ENCODE measurements at regions not wholly inside any gene's neighbourhood (a gene's known extent, or its start where the extent isn't known, plus 50 kb on each side); places are given as distances from the start of the nearest gene placed in this dataset.

DNA sequence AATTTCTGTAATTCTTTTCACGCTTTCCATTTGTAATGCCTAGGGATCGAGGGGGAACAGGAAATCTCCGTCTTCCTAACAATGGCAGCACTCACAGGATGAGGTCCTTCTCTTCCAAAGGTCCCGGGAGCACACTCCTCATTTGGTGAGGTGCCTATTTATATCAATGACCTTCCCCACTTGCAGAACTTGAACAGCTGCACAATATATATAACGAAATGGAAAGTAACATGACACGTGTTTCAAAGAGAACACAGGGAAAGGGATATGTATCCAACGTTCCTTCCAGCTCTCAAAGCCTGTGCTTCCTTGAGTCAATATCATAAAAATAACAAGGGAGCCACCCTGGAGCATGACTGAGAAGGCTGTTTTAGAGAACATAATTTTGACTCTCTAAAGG, 78.6 kb upstream of the RBM24 start:
- no peak for DNase-seq
- no peak for ATAC-seq
- intact Hi-C loops (cut with micrococcal nuclease): no loop called here
- ChIA-PET POLR2A (no interaction called here), CTCF (no interaction called here)
- Mint-ChIP-seq H3K27ac (no peak overlapping the region), H3K9me3 (no peaks in the 10 kb centered on the region), H3K4me1 (ENCODE audit: low read depth) (no peaks in the 10 kb centered on the region), H3K27me3 (peaks cover 6% of the 10 kb centered on the region), H3K4me3 (no peak overlapping the region), H3K36me3 (ENCODE audit: low read depth) (no peaks in the 10 kb centered on the region)
- TF ChIP-seq, protein P1, sequence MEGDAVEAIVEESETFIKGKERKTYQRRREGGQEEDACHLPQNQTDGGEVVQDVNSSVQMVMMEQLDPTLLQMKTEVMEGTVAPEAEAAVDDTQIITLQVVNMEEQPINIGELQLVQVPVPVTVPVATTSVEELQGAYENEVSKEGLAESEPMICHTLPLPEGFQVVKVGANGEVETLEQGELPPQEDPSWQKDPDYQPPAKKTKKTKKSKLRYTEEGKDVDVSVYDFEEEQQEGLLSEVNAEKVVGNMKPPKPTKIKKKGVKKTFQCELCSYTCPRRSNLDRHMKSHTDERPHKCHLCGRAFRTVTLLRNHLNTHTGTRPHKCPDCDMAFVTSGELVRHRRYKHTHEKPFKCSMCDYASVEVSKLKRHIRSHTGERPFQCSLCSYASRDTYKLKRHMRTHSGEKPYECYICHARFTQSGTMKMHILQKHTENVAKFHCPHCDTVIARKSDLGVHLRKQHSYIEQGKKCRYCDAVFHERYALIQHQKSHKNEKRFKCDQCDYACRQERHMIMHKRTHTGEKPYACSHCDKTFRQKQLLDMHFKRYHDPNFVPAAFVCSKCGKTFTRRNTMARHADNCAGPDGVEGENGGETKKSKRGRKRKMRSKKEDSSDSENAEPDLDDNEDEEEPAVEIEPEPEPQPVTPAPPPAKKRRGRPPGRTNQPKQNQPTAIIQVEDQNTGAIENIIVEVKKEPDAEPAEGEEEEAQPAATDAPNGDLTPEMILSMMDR (IDR thresholded peaks at IDR 0.05): no peak

DNA sequence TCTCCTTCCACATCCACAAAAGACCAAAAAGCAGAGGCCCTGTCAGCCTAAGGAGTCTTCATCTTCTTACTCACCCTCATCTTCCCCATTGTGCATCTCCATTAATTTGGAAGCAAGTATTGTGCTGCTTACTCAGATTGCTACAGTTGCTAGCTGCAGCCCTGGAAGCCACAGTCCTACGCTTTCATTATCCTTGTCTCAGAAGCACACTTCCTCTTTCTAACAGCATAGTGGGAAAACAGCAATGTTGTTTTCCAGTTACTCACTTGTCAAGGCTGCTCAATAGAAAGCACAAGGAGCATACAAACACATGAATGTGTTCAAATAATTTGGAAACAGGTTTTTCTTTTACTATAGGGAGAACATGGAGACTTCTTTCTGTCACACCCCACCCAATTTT, 76.6 kb upstream of the RBM24 start:
- Mint-ChIP-seq H3K4me1 (ENCODE audit: low read depth) (no peaks in the 10 kb centered on the region), H3K9me3 (no peaks in the 10 kb centered on the region), H3K27me3 (peaks cover 6% of the 10 kb centered on the region), H3K4me3 (no peak overlapping the region), H3K36me3 (ENCODE audit: low read depth) (no peaks in the 10 kb centered on the region), H3K27ac (no peak overlapping the region)
- no peak for ATAC-seq
- TF ChIP-seq, protein P1 (IDR thresholded peaks at IDR 0.05): no peak
- intact Hi-C loops (cut with micrococcal nuclease): no loop called here
- ChIA-PET POLR2A (no interaction called here), CTCF (no interaction called here)
- DNase-seq: no peak

DNA sequence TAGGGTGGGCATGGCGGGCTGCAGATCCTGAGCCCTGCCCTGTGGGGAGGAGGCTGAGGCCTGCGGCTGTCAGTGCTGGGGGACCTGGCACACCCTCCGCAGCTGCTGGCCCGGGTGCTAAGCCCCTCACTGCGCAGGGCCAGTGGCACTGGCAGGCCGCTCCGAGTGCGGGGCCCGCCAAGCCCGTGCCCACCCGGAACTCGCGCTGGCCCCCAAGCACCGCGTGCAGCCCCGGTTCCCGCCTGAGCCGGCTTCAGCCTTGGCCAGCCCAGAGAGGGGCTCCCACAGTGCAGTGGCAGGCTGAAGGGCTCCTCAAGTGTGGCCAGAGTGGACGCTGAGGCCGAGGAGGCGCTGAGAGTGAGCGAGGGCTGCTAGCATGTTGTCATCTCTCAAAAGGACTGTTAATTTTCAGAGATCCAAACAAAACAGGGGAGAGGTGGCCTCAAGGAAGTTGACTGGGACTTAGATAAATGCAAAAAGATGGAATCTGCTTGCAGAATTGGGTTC, 74.5 kb upstream of the RBM24 start:
- Mint-ChIP-seq H3K4me1 (ENCODE audit: low read depth) (no peaks in the 10 kb centered on the region), H3K36me3 (ENCODE audit: low read depth) (no peaks in the 10 kb centered on the region), H3K27me3 (peaks cover 6% of the 10 kb centered on the region), H3K9me3 (no peaks in the 10 kb centered on the region), H3K4me3 (no peak overlapping the region), H3K27ac (no peak overlapping the region)
- intact Hi-C loops (cut with micrococcal nuclease): no loop called here
- POLR2A ChIA-PET: interaction anchor here (1.2 kb wide), 1 partner anchor 19 kb away, joined by 3 read pairs; no protein-coding TSS in a partner anchor
- CTCF ChIA-PET: no interaction called here
- no peak for ATAC-seq
- DNase-seq: no peak
- TF ChIP-seq, protein P1 (IDR thresholded peaks at IDR 0.05): no peak

DNA sequence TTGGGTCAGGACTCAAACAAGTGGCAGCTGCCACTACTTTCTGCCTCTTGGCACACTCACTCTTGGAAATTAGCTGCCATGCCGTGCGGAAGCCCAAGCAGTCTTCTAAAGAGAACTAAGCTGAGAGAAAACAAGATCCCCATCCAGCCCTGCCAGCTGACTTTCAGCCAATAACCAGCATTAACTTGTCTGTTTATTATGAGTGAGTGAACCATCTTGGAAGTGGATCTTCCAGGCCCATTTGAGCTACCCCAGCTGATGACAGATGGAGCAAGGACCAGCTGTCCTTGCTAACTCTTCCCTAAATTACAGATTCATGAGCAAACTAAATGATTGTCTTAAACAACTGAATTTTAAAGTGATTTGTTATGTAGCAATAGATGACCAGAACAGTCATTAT, 73.9 kb upstream of the RBM24 start:
- no peak for DNase-seq
- Mint-ChIP-seq H3K27me3 (peaks cover 6% of the 10 kb centered on the region), H3K36me3 (ENCODE audit: low read depth) (no peaks in the 10 kb centered on the region), H3K27ac (no peak overlapping the region), H3K9me3 (no peaks in the 10 kb centered on the region), H3K4me1 (ENCODE audit: low read depth) (no peaks in the 10 kb centered on the region), H3K4me3 (no peak overlapping the region)
- ATAC-seq: no peak
- CTCF ChIA-PET: no interaction called here
- POLR2A ChIA-PET: interaction anchor here (1.2 kb wide), 1 partner anchor 18 kb away, joined by 3 read pairs; no protein-coding TSS in a partner anchor
- intact Hi-C loops (cut with micrococcal nuclease): no loop called here
- TF ChIP-seq, protein P1 (IDR thresholded peaks at IDR 0.05): no peak

DNA sequence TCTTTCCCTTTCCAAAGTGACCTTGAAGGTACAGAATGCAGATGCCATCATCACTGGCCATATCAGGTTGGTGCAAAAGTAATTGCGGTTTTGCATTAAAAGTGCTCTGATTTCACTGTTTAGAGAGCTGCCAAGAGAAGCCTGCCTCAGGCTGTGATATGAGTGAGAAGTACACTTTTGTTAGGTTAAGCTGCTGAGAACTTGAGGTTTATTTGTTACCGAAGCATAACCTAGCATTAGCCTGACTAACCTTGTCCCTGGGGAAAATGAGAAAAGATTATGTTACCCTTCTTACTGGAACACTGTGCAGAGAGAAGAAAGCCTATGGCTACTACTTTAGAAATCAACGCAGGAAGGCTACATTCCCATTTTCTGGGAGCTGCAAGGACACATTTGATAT, 70.5 kb upstream of the RBM24 start:
- CTCF ChIA-PET: no interaction called here
- Mint-ChIP-seq H3K27ac (no peak overlapping the region), H3K36me3 (ENCODE audit: low read depth) (no peaks in the 10 kb centered on the region), H3K9me3 (peaks cover 2% of the 10 kb centered on the region), H3K4me1 (ENCODE audit: low read depth) (no peaks in the 10 kb centered on the region), H3K27me3 (no peaks in the 10 kb centered on the region), H3K4me3 (no peak overlapping the region)
- TF ChIP-seq, protein P1 (IDR thresholded peaks at IDR 0.05): no peak
- POLR2A ChIA-PET: no interaction called here
- DNase-seq (no peak), ATAC-seq (no peak)
- intact Hi-C loops (cut with micrococcal nuclease): no loop called here
